Stomach (tissue), 4 donors: ENCODE measurements at regions not wholly inside any gene's neighbourhood (a gene's known extent, or its start where the extent isn't known, plus 50 kb on each side); places are given as distances from the start of the nearest gene placed in this dataset.
"Not testable (repeated sequence)": the region's sequence is repeated elsewhere in the genome, so short reads cannot be mapped to it uniquely, and the experiment has no call there.

Source experiments
- CTCF ChIP-seq, 7 experiments: fragments of 450-650 bp in 4 of 7; fragments of 200-600 bp in 3 of 7; sonication (generic) in 3 of 7; IDR thresholded peaks; one replicate each; pipeline ENCODE4 v1.5.1; 2016 to 2019; ENCODE audit warnings: antibody characterized with exemption in 7 of 7, control low read depth in 2 of 7, mild to moderate bottlenecking in 1 of 7
- EP300 ChIP-seq: sonication (generic); formaldehyde crosslinking; IDR thresholded peaks from one replicate; pipeline ENCODE4 v1.6.1; 2017; ENCODE audit warnings: antibody characterized with exemption
- POLR2A ChIP-seq, 4 donors: fragments of 450-650 bp; IDR thresholded peaks; one replicate each; pipeline ENCODE4 v1.6.1; 2016; ENCODE audit warnings: antibody characterized with exemption in 4 of 4, control low read depth in 2 of 4, mild to moderate bottlenecking in 1 of 4, moderate library complexity in 1 of 4
- POLR2AphosphoS5 ChIP-seq, 3 donors: sonication (generic); formaldehyde crosslinking; IDR thresholded peaks; one replicate each; pipeline ENCODE4 v1.6.1; 2016; ENCODE audit warnings: antibody characterized with exemption in 3 of 3

GRCh38 chr11:89607497-89607896, 102.6 kb upstream of the TRIM77 start:
- TF ChIP-seq POLR2A (IDR thresholded peaks at IDR 0.05); CTCF (IDR thresholded peaks at IDR 0.05); POLR2AphosphoS5 (IDR thresholded peaks at IDR 0.05); EP300: not testable (repeated sequence)
